Neural cell (in vitro differentiated cells): ENCODE measurements at regions not wholly inside any gene's neighbourhood (a gene's known extent, or its start where the extent isn't known, plus 50 kb on each side); places are given as distances from the start of the nearest gene placed in this dataset.

Experiments
- EZH2 ChIP-seq: fragments of 200-600, 300-800 bp; shearing (Covaris generic), sonication (generic); IDR thresholded peaks from 2 replicates; pipeline ENCODE4 v1.6.1; 2014; ENCODE audit warnings: antibody characterized with exemption, low read length, borderline replicate concordance, mild to moderate bottlenecking; ENCODE audit not compliant: insufficient read depth, poor library complexity, severe bottlenecking
- MXI1 ChIP-seq: fragments of 450-650 bp; conservative IDR thresholded peaks from 2 replicates; pipeline ENCODE4 v1.6.1; 2014; ENCODE audit warnings: antibody characterized with exemption, mild to moderate bottlenecking; ENCODE audit not compliant: poor library complexity, severe bottlenecking
- SMC3 ChIP-seq: fragments of 450-650 bp; conservative IDR thresholded peaks from 2 replicates; pipeline ENCODE4 v1.6.1; 2014; ENCODE audit warnings: antibody characterized with exemption, mild to moderate bottlenecking, moderate library complexity; ENCODE audit not compliant: poor library complexity
- TF ChIP-seq, protein P1 (sequence below): fragments of 450-650 bp; IDR thresholded peaks from 2 replicates; pipeline ENCODE4 v1.5.1; 2014; ENCODE audit warnings: antibody characterized with exemption, mild to moderate bottlenecking, moderate library complexity; ENCODE audit not compliant: poor library complexity, severe bottlenecking

DNA sequence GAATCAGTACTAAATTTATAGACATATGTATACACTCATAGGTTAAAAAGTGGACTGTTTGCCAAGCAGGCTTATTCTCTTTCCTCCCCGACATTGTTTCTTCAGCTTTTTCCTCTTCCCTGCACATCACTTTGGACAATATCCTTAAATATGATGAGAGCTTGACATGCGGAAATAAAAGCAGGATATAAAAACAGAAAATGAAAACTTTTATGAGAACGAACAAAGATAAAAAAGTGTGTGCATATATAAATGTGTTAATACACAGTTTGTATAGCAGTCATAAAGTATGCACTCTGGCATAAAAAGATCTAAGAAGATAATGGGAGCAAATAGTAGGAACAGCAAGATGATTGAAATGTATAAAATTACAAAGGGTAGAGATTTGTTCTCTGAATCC is 86.4 kb upstream of the IFNE start:
- TF ChIP-seq, protein P1, sequence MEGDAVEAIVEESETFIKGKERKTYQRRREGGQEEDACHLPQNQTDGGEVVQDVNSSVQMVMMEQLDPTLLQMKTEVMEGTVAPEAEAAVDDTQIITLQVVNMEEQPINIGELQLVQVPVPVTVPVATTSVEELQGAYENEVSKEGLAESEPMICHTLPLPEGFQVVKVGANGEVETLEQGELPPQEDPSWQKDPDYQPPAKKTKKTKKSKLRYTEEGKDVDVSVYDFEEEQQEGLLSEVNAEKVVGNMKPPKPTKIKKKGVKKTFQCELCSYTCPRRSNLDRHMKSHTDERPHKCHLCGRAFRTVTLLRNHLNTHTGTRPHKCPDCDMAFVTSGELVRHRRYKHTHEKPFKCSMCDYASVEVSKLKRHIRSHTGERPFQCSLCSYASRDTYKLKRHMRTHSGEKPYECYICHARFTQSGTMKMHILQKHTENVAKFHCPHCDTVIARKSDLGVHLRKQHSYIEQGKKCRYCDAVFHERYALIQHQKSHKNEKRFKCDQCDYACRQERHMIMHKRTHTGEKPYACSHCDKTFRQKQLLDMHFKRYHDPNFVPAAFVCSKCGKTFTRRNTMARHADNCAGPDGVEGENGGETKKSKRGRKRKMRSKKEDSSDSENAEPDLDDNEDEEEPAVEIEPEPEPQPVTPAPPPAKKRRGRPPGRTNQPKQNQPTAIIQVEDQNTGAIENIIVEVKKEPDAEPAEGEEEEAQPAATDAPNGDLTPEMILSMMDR, result no peak
- TF ChIP-seq EZH2 (no peak), SMC3 (no peak), MXI1 (no peak)
